HCT116 (cell line): ENCODE measurements at regions not wholly inside any gene's neighbourhood (a gene's known extent, or its start where the extent isn't known, plus 50 kb on each side); places are given as distances from the start of the nearest gene placed in this dataset.

Experiments used
- CTCF ChIP-seq, 3 experiments: fragments of 200-600 bp in 1 of 3; sonication (generic) in 1 of 3; IDR thresholded peaks in 2 of 3; conservative IDR thresholded peaks in 1 of 3; 2 replicates each; pipeline ENCODE4 v1.5.1; 2012 to 2017; ENCODE audit warnings: low read depth in 2 of 3, low read length in 2 of 3, antibody characterized with exemption in 1 of 3, borderline replicate concordance in 1 of 3, control low read depth in 1 of 3, mild to moderate bottlenecking in 1 of 3, mixed read lengths in 1 of 3, mixed run types in 1 of 3, moderate library complexity in 1 of 3; ENCODE audit not compliant: insufficient read depth in 1 of 3
- EGR1 ChIP-seq: IDR thresholded peaks from 2 replicates; pipeline ENCODE4 v1.6.1; 2012; ENCODE audit warnings: low read depth
- JUND ChIP-seq: IDR thresholded peaks from 2 replicates; pipeline ENCODE4 v1.6.1; 2012
- POLR2A ChIP-seq: IDR thresholded peaks from 2 replicates; pipeline ENCODE4 v1.7.0; 2011; ENCODE audit warnings: borderline replicate concordance; ENCODE audit not compliant: insufficient read depth, insufficient read length; ENCODE audit errors: extremely low read depth
- SIN3A ChIP-seq: IDR thresholded peaks from 2 replicates; pipeline ENCODE4 v1.6.1; 2012; ENCODE audit warnings: low read depth

GRCh38 chr5:117504305-117504704, 929.7 kb upstream of the SEMA6A start:
- TF ChIP-seq CTCF (IDR thresholded peaks at IDR 0.05 in 2 of 3, conservative IDR thresholded peaks at IDR 0.05 in 1 of 3; ENCODE audit: borderline replicate concordance in 1 of 3, insufficient read depth in 1 of 3, low read depth in 2 of 3, low read length in 2 of 3) (no peak), POLR2A (no peak), JUND (no peak), SIN3A (no peak), EGR1 (no peak)
